HG03521 (cell line): ENCODE measurements at regions not wholly inside any gene's neighbourhood (a gene's known extent, or its start where the extent isn't known, plus 50 kb on each side); places are given as distances from the start of the nearest gene placed in this dataset.

ENCODE experiments used
- ATAC-seq: cut with Tn5 transposase; IDR thresholded peaks from one replicate; pipeline ENCODE4 v1.9.1; 2021; ENCODE audit warnings: mild to moderate bottlenecking, moderate library complexity; ENCODE audit not compliant: unreplicated experiment

- ATAC-seq: no peak
Observed at GRCh38 chr13:78719367-78719766, 60.4 kb upstream of the OBI1 start.

- no peak for ATAC-seq
Observed at GRCh38 chr13:78714717-78715116, 55.8 kb upstream of the OBI1 start.

GRCh38 chr13:78712831-78713230 lies 53.9 kb upstream of the OBI1 start:
- ATAC-seq: no peak

DNA sequence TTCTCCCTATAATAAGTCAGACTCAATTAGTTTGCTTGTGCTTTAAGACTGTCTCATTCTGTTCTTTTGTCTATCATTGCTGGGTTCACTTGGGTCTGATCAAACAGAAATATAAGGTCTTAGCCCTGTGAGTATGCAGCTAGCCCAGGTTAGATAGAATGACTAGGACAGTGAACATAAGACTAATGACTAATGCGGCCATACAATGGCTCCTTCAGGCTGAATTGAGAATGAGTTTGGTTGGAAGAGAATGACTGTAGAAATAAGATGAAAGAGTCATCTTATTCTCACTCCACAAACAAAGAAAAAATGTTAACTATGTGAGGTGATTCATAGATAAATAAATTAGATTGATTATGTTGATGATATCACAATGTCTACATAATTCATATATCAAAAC lies 50.1 kb upstream of the OBI1 start:
- no peak for ATAC-seq
